LHCN-M2 (cell line): ENCODE measurements at regions not wholly inside any gene's neighbourhood (a gene's known extent, or its start where the extent isn't known, plus 50 kb on each side); places are given as distances from the start of the nearest gene placed in this dataset.

ENCODE experiments used
- DNase-seq: peaks from one replicate; pipeline ENCODE4 v3.0.0-alpha.2; 2012; ENCODE audit warnings: low read depth

DNA sequence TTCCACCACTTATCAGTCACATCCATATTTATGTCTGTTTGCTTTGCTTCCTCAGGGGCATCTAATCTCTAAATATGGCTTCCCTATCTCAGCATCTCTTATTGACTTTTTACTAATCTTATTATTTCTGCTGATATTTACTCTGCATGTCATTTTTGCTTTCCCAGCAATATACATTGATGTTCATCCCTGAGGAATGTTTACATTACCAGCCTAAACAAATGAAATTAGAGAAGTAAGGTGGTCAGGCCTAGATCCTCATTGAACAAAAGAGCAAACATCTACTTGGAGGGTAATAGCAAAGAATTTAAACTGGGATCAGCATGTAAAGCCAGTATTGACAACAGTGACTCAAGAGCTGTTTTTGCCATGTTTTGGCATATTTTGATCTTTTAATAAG is 546.4 kb downstream of the MMUT start:
- no peak for DNase-seq

GRCh38 chr6:48915591-48915990 is 547.5 kb downstream of the MMUT start:
- DNase-seq: no peak

- DNase-seq: no peak
Observed at GRCh38 chr6:48912503-48912902, 550.5 kb downstream of the MMUT start.

GRCh38 chr6:48904809-48905208 is 558.2 kb downstream of the MMUT start:
- DNase-seq: no peak

GRCh38 chr6:48894469-48894868 is 568.6 kb downstream of the MMUT start:
- no peak for DNase-seq

GRCh38 chr6:48893048-48893447 is 570.0 kb downstream of the MMUT start:
- no peak for DNase-seq

- no peak for DNase-seq
Observed at GRCh38 chr6:48891308-48891707, 571.7 kb downstream of the MMUT start.

- DNase-seq: no peak
Observed at GRCh38 chr6:48889429-48889828, 573.6 kb downstream of the MMUT start.

GRCh38 chr6:48883116-48883515 is 579.9 kb downstream of the MMUT start:
- no peak for DNase-seq

GRCh38 chr6:48881551-48881950 is 581.5 kb downstream of the MMUT start:
- peak; percentile 44 for DNase-seq

- DNase-seq: no peak
Observed at GRCh38 chr6:48869595-48869994, 593.5 kb downstream of the MMUT start.

GRCh38 chr6:48866682-48867081 is 596.4 kb downstream of the MMUT start:
- DNase-seq: no peak

GRCh38 chr6:48860175-48860574 is 602.9 kb downstream of the MMUT start:
- no peak for DNase-seq

DNA sequence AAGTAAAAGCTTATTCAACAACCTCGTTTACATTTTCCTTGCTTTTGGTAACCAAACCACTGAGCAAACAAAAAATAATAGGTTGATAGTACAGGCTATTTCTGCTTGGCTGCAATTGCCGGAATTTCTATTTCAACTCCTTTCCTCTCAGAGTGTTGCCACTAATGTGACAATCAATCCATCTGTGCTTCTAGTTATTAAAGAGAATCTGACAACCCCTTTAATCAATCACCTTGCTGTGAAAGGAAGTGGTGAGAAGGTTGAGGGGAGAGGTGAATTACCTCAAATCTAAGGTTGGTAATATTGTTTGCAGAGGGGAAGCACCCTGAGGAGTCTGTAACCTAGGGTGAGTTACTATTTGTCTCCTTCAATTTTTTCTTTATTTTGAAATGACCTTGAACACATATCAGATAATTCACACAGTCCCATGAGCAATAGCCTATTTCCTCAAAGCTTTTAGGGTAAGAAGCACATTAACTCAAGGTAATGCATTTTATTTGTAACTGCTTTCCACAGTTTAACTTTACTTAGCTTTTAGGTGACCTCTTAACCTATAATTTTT is 603.4 kb downstream of the MMUT start:
- DNase-seq: no peak

- no peak for DNase-seq
Observed at GRCh38 chr6:48845219-48845618, 617.8 kb downstream of the MMUT start.

- DNase-seq: no peak
Observed at GRCh38 chr6:48844696-48845095, 618.4 kb downstream of the MMUT start.

GRCh38 chr6:48840896-48841295 is 622.2 kb downstream of the MMUT start:
- DNase-seq: no peak

DNA sequence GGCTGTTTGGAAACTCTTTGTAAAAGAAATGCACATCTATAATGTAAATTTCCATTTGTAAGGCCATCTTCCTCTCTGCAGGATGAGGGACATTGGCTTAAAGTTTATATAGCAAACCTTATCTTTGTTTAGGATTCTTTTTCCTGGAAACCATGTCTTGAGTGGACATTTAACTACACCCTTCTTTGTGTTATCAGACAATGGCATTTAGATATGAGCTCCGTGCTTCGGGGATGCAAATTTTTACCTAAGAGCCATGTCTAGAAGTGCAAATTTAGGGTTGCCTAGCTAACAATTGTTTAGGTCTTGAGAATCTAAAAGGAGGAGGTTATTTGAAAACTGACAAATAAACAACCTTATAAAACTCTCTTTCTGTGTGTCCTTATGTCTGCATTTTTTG is 623.8 kb downstream of the MMUT start:
- DNase-seq: no peak

DNA sequence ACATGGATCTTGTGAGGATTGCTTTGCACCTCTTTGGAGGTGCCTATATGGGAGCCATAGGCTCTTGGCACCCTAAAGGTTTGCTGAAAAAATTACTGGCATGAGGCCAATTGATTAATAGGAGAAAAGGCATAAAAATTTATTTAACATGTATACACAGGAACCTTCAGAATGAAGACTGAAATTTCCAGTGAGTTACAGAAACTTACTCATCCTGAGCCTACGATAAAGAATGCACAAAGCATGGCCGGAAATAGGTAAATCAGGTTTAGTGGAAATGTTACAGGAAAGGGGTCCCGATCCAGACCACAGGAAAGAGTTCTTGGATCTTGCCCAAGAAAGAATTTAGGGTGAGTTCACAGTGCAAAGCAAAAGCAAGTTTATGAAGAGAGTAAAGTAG is 625.3 kb downstream of the MMUT start:
- DNase-seq: no peak

- DNase-seq: peak; percentile 55
Observed at GRCh38 chr6:48835421-48835958, 627.6 kb downstream of the MMUT start.

DNA sequence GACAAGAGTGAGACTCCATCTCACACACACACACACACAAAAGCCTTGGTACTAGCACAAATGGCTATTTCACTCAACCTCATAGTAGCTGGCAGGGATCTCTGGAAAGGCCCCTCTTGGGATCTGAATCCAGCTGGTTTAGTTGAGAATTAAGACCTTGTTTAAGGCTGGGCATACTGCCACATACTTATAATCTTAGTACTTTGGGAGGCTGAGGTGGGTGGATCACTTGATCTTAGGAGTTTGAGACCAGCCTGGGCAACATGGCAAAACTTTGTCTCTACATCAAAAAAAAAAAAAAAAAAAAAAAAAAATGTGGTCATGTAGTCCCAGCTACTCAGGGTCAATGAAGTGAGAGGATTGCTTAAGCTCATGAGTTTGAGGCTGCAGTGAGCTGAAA is 628.3 kb downstream of the MMUT start:
- peak; percentile 46 for DNase-seq

DNA sequence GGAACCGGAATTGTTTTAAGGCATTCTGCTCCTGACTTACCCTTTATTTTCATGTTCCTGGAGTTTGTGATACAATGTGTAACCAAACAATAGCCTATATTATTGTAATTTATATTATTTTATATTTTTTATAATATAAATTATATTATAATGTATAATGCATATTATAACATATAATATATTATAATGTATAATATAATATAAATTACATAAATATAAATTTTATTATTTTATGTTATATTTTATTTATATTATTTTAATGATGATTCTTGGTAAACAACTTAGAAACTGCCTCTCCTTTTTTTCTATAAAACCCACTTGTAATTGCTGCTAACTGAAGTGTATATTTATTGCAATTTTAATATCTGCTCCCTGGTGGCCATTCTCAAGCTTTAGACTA is 629.1 kb downstream of the MMUT start:
- no peak for DNase-seq

DNA sequence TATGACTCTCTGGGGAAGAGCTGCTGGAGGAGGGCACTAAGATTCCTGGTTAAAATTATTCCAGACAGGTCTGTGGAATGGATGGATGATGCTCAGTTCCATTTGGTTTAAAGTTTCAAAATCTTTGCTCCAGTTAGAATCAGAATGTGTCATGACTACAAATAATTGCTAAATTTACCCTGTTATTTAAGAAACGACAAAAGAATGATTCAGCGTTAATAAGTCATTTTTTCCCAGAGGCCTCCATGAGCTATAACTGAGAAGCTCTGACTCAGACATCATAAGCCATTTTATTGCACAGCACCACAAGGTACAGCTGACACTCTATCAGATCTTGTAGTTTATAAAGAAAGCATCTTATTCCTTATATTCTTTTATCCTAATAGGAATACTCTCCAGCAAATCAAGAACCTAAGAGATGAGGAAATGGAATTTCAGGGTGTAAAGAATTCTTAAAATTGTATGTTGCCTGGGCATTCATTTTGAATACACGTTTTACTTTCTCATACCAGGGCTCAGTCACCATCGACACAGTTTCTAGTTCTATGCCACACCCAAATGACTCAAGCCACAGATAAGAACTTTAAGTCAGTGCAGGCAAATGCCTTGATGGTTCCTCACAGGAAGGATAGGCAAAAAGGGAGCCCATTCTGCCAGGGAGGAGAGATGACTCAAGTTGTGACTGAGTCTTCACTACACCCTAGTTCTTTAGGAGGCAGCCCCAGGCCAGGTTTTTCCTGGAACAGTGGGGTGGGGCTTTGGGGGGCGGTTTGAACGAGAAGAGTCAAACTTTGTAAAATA is 636.0 kb downstream of the MMUT start:
- DNase-seq: peak; percentile 98
